Panc1 (cell line): ENCODE measurements at regions not wholly inside any gene's neighbourhood (a gene's known extent, or its start where the extent isn't known, plus 50 kb on each side); places are given as distances from the start of the nearest gene placed in this dataset.

Source experiments
- ATAC-seq: fragments of 200-7000 bp; cut with Tn5 transposase; 2 replicates; pipeline ENCODE4 v1.9.1; 2020; ENCODE audit warnings: mild to moderate bottlenecking, moderate library complexity
- BruUV-seq: library from RNA; stranded (reverse); fragments of 400-500 nt; replicated peaks from 2 replicates; lab custom pipeline; 2021; lab: Mats Ljungman, UMichigan
- CTCF ChIA-PET: fragments of 300-600 bp; sonication (Branson Sonifier 250); formaldehyde crosslinking; loops from one replicate; lab custom pipeline; 2022; ENCODE audit warnings: antibody characterized with exemption; lab: Charles Lee
- POLR2A ChIA-PET: fragments of 300-600 bp; sonication (Branson Sonifier 250); formaldehyde crosslinking; loops from one replicate; lab custom pipeline; 2022; ENCODE audit warnings: antibody characterized with exemption; lab: Charles Lee
- DNase-seq: peaks from one replicate; pipeline ENCODE4 v3.0.0-alpha.2; 2010; ENCODE audit warnings: low read depth, low spot score
- H3K27ac ChIP-seq: 2 replicates; pipeline ENCODE4 v1.5.1; 2011; ENCODE audit warnings: mild to moderate bottlenecking, low read length, inconsistent platforms
- H3K27me3 ChIP-seq: fragments of 200-500 bp; sonication (Bioruptor generic); 2 replicates; pipeline ENCODE4 v1.6.0; 2014; ENCODE audit warnings: low read length, inconsistent platforms; ENCODE audit not compliant: control insufficient read depth, insufficient read depth
- H3K36me3 ChIP-seq: fragments of 200-500 bp; sonication (Bioruptor generic); 2 replicates; pipeline ENCODE4 v1.5.1; 2014; ENCODE audit warnings: inconsistent platforms, mild to moderate bottlenecking, low read length, moderate library complexity; ENCODE audit not compliant: control insufficient read depth, insufficient read depth
- H3K4me1 ChIP-seq: 2 replicates; pipeline ENCODE4 v1.5.1; 2011; ENCODE audit warnings: inconsistent platforms, mild to moderate bottlenecking, low read length, moderate library complexity; ENCODE audit not compliant: control insufficient read depth, insufficient read depth
- H3K4me3 ChIP-seq, 2 experiments: 2 replicates each; pipeline ENCODE4 v1.5.1; 2011 to 2012; ENCODE audit warnings: low read depth in 2 of 2, low read length in 2 of 2, mild to moderate bottlenecking in 2 of 2, inconsistent platforms in 1 of 2, moderate library complexity in 1 of 2
- H3K9me3 ChIP-seq: fragments of 200-500 bp; sonication (Bioruptor generic); 2 replicates; pipeline ENCODE4 v1.5.1; 2014; ENCODE audit warnings: low read depth, mild to moderate bottlenecking, inconsistent platforms, low read length, moderate library complexity; ENCODE audit not compliant: control insufficient read depth, insufficient read depth
- POLR2AphosphoS5 ChIP-seq: IDR thresholded peaks from 2 replicates; pipeline ENCODE4 v1.6.1; 2012; ENCODE audit warnings: mild to moderate bottlenecking, low read depth, low read length, moderate library complexity
- REST ChIP-seq, 2 experiments: IDR thresholded peaks; 2 replicates each; pipeline ENCODE4 v1.6.1; 2011 to 2012; ENCODE audit warnings: low read depth in 2 of 2, control low read depth in 1 of 2, low read length in 1 of 2, mild to moderate bottlenecking in 1 of 2, moderate library complexity in 1 of 2; ENCODE audit not compliant: insufficient read depth in 1 of 2
- SIN3A ChIP-seq: IDR thresholded peaks from 2 replicates; pipeline ENCODE4 v1.6.1; 2012; ENCODE audit warnings: low read depth, mild to moderate bottlenecking, low read length, moderate library complexity, borderline replicate concordance; ENCODE audit not compliant: insufficient read depth
- TCF7L2 ChIP-seq: IDR thresholded peaks from 2 replicates; pipeline ENCODE4 v1.6.1; 2011; ENCODE audit warnings: mild to moderate bottlenecking, low read depth, low read length, inconsistent platforms
- in situ Hi-C: cut with HindIII; loops from 2 replicates; pipeline ENCODE4 v1.10.0; 2016; ENCODE audit warnings: low sequenced_read_pairs, low pct_unique_long_range_greater_than_20kb
- intact Hi-C: fragments of 100-400 bp; cut with micrococcal nuclease; formaldehyde crosslinking; loops from one replicate; pipeline ENCODE4 v1.10.0; 2022; ENCODE audit not compliant: unreplicated experiment
- TF ChIP-seq, protein P1 (sequence below): fragments of 450-650 bp; IDR thresholded peaks from 2 replicates; pipeline ENCODE4 v1.5.1; 2017; ENCODE audit warnings: mild to moderate bottlenecking

- no peak for TF ChIP-seq REST (IDR thresholded peaks at IDR 0.05; ENCODE audit: insufficient read depth in 1 of 2, low read depth in 2 of 2, low read length in 1 of 2)
- no peak for TF ChIP-seq TCF7L2
- TF ChIP-seq, protein P1, sequence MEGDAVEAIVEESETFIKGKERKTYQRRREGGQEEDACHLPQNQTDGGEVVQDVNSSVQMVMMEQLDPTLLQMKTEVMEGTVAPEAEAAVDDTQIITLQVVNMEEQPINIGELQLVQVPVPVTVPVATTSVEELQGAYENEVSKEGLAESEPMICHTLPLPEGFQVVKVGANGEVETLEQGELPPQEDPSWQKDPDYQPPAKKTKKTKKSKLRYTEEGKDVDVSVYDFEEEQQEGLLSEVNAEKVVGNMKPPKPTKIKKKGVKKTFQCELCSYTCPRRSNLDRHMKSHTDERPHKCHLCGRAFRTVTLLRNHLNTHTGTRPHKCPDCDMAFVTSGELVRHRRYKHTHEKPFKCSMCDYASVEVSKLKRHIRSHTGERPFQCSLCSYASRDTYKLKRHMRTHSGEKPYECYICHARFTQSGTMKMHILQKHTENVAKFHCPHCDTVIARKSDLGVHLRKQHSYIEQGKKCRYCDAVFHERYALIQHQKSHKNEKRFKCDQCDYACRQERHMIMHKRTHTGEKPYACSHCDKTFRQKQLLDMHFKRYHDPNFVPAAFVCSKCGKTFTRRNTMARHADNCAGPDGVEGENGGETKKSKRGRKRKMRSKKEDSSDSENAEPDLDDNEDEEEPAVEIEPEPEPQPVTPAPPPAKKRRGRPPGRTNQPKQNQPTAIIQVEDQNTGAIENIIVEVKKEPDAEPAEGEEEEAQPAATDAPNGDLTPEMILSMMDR: no peak
- no peak for TF ChIP-seq POLR2AphosphoS5
- Histone ChIP-seq H3K27me3 (no peaks in the 10 kb centered on the region), H3K4me1 (no peaks in the 10 kb centered on the region), H3K9me3 (no peaks in the 10 kb centered on the region), H3K36me3 (no peaks in the 10 kb centered on the region), H3K27ac (no peak overlapping the region), H3K4me3 (no peak overlapping the region)
- ATAC-seq (no peak), DNase-seq (no peak)
- ChIA-PET CTCF (no interaction called here), POLR2A (no interaction called here)
- intact Hi-C loops: no loop called here
- in situ Hi-C loops: no loop called here
- BruUV-seq: no TSS peak
Observed at GRCh38 chr1:70914224-70914623, 133.4 kb downstream of the PTGER3 start.

DNA sequence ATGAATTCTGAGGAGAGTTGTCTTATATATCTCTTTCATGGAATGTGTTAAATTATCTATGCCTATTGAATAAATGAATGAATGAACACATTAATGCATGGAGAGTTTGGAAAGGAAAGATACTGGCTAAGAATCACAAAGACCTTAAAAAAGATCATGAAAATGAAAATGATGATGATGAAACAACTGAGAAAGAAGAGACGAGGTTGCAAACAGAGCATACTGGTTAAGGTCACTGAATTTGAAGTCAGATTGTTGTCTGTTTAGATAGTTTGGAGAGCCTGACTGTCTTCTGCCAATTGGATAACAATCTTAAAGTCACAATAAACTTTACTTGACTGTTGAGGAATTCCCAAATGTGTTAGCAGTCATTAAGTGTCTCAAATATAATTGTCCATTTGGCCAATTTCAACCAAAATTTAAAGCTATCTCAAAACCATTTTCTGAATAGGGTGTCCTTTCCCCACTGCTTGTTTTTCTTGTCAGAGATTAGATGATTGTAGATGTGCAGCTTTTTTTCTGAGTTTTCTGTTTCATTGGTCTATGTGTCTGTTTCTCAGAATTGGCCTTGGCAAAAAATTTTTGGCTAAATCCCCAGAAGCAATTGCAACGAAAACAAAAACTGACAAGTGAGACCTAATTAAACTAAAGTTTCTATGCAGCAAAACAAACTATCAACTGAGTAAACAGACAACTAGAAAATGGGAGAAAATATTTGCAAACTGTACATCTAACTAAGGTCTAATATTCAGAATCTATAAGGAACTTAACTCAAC, 132.2 kb downstream of the PTGER3 start:
- Histone ChIP-seq H3K9me3 (no peaks in the 10 kb centered on the region), H3K27me3 (no peaks in the 10 kb centered on the region), H3K27ac (no peak overlapping the region), H3K4me3 (no peak overlapping the region), H3K4me1 (no peaks in the 10 kb centered on the region), H3K36me3 (no peaks in the 10 kb centered on the region)
- no peak for DNase-seq
- ATAC-seq: no peak
- intact Hi-C loops (no loop called here), in situ Hi-C loops (no loop called here)
- BruUV-seq: no TSS peak
- ChIA-PET POLR2A (no interaction called here), CTCF (no interaction called here)
- TF ChIP-seq REST (IDR thresholded peaks at IDR 0.05; ENCODE audit: insufficient read depth in 1 of 2, low read depth in 2 of 2, low read length in 1 of 2): no peak
- no peak for TF ChIP-seq SIN3A
- no peak for TF ChIP-seq POLR2AphosphoS5
- TF ChIP-seq TCF7L2: no peak
- TF ChIP-seq, protein P1: no peak
